Fibroblast of mammary gland (primary cell): ENCODE measurements at regions not wholly inside any gene's neighbourhood (a gene's known extent, or its start where the extent isn't known, plus 50 kb on each side); places are given as distances from the start of the nearest gene placed in this dataset.

Source experiments
- DNase-seq: peaks from one replicate; pipeline ENCODE4 v3.0.0-alpha.2; 2010; ENCODE audit warnings: low read depth
- H3K4me3 ChIP-seq: 2 replicates; pipeline ENCODE4 v1.5.1; 2011; ENCODE audit warnings: low read depth, mild to moderate bottlenecking, low read length, moderate library complexity; ENCODE audit not compliant: control insufficient read depth
- CTCF ChIP-seq: conservative IDR thresholded peaks from 2 replicates; pipeline ENCODE4 v1.5.1; 2011; ENCODE audit warnings: low read depth, low read length, inconsistent platforms; ENCODE audit not compliant: control insufficient read depth, insufficient read depth

GRCh38 chr5:88377705-88378656 is 109.3 kb upstream of the TMEM161B start:
- TF ChIP-seq CTCF = no peak
- no peak overlapping the region for H3K4me3 ChIP-seq
- DNase-seq = no peak

GRCh38 chr5:88377240-88377639 is 108.6 kb upstream of the TMEM161B start:
- TF ChIP-seq CTCF = no peak
- no peak overlapping the region for H3K4me3 ChIP-seq
- DNase-seq = no peak

GRCh38 chr5:88376728-88377127 is 108.1 kb upstream of the TMEM161B start:
- TF ChIP-seq CTCF = no peak
- no peak overlapping the region for H3K4me3 ChIP-seq
- no peak for DNase-seq

- TF ChIP-seq CTCF = no peak
- DNase-seq = no peak
Measured at GRCh38 chr5:88374391-88374790, 105.7 kb upstream of the TMEM161B start.

DNA sequence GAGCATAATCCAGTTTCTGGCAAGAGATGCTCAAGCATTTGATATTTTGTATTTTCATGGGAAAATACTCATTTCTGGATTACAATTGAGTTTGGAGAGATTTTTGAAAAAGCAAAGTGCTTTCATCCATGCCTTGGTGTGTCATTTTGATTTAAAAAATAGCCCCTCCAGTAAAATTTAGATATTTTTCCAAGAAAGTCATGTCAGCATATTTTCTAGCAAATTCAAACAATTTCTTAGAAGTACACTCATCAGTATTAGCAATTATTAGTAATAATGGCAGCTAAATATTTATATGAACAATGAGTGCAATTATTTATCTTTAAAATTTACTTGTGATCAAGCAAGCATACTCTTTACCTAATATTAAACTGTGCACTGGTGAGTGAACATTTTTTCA is 102.2 kb upstream of the TMEM161B start:
- no peak for TF ChIP-seq CTCF
- DNase-seq = no peak
- no peak overlapping the region for H3K4me3 ChIP-seq

More at GRCh38 chr5:88374391-88374790, 105.7 kb upstream of the TMEM161B start:
- no peak overlapping the region for H3K4me3 ChIP-seq

GRCh38 chr5:88368201-88368600 is 99.6 kb upstream of the TMEM161B start:
- TF ChIP-seq CTCF = no peak
- H3K4me3 ChIP-seq = no peak overlapping the region
- no peak for DNase-seq
